Prostate gland (tissue), 2 donors: ENCODE measurements at regions not wholly inside any gene's neighbourhood (a gene's known extent, or its start where the extent isn't known, plus 50 kb on each side); places are given as distances from the start of the nearest gene placed in this dataset.

Experiments
- DNase-seq: peaks from one replicate; pipeline ENCODE4 v3.0.0-alpha.2; 2019; ENCODE audit warnings: low spot score
- H3K27ac ChIP-seq, 2 donors: fragments of 200-600 bp; sonication (generic); 2 replicates each; pipeline ENCODE4 v1.5.1; 2017 to 2019
- H3K27me3 ChIP-seq: fragments of 200-600 bp; sonication (generic); replicated peaks from 2 replicates; pipeline ENCODE4 v1.5.1; 2019; ENCODE audit not compliant: insufficient read depth
- H3K36me3 ChIP-seq, 2 donors: fragments of 200-600 bp; sonication (generic); 1 replicate in 1 of 2; 2 replicates in 1 of 2; pipeline versions ENCODE4 v1.5.1 to v1.8.1; 2017 to 2019
- H3K4me1 ChIP-seq: fragments of 200-600 bp; sonication (generic); replicated peaks from 2 replicates; pipeline ENCODE4 v1.5.1; 2019
- H3K4me3 ChIP-seq, 2 donors: fragments of 200-600 bp; sonication (generic); 2 replicates each; pipeline ENCODE4 v1.5.1; 2017 to 2019
- H3K9me3 ChIP-seq: fragments of 200-600 bp; sonication (generic); 2 replicates; pipeline ENCODE4 v1.5.1; 2017
- CTCF ChIP-seq, 4 experiments: fragments of 200-600 bp in 2 of 4; fragments of 450-650 bp in 2 of 4; sonication (generic) in 2 of 4; IDR thresholded peaks; 1 replicate in 3 of 4; 2 replicates in 1 of 4; pipeline ENCODE4 v1.5.1; 2016 to 2019; ENCODE audit warnings: antibody characterized with exemption in 4 of 4, mild to moderate bottlenecking in 2 of 4, moderate library complexity in 2 of 4
- POLR2A ChIP-seq: fragments of 450-650 bp; IDR thresholded peaks from one replicate; pipeline ENCODE4 v1.6.1; 2016; ENCODE audit warnings: antibody characterized with exemption, mild to moderate bottlenecking
- POLR2AphosphoS5 ChIP-seq: sonication (generic); formaldehyde crosslinking; IDR thresholded peaks from one replicate; pipeline ENCODE4 v1.6.1; 2017; ENCODE audit warnings: antibody characterized with exemption
- WGBS: methylation state at CpG from one replicate; pipeline ENCODE4 v1.1.5; 2018; 5-methylcytosine and 5-hydroxymethylcytosine counted together
- intact Hi-C: fragments of 100-400 bp; cut with DNase I; formaldehyde crosslinking; loops from one replicate; pipeline ENCODE4 v1.14.2; 2022

- Histone ChIP-seq H3K4me3 (no peak overlapping the region), H3K4me1 (no peaks in the 10 kb centered on the region), H3K36me3 (no peaks in the 10 kb centered on the region), H3K9me3 (no peaks in the 10 kb centered on the region), H3K27ac (no peak overlapping the region), H3K27me3 (no peaks in the 10 kb centered on the region)
- TF ChIP-seq CTCF (IDR thresholded peaks at IDR 0.05), result no peak
- TF ChIP-seq POLR2AphosphoS5, result no peak
- TF ChIP-seq POLR2A, result no peak
- DNase-seq, result no peak
- intact Hi-C loops, result no loop called here
- WGBS, result 94% methylated on average over 10 of the region's 10 CpGs
These were observed 387.0 kb downstream of the SHANK2 start for GRCh38 chr11:70865356-70865755.

- Histone ChIP-seq H3K27ac (no peak overlapping the region), H3K4me3 (no peak overlapping the region), H3K9me3 (no peaks in the 10 kb centered on the region), H3K27me3 (no peaks in the 10 kb centered on the region), H3K36me3 (no peaks in the 10 kb centered on the region), H3K4me1 (no peaks in the 10 kb centered on the region)
- WGBS, result 87% methylated on average over 9 of the region's 9 CpGs
- no peak for DNase-seq
- TF ChIP-seq CTCF (IDR thresholded peaks at IDR 0.05) (no peak), POLR2AphosphoS5 (no peak), POLR2A (no peak)
- intact Hi-C loops, result no loop called here
These were observed 385.5 kb downstream of the SHANK2 start for GRCh38 chr11:70866834-70867233.

- no peak overlapping the region for H3K27ac ChIP-seq
- no peak overlapping the region for H3K4me3 ChIP-seq
- 81% methylated on average over 23 of the region's 25 CpGs for WGBS
- no peaks in the 10 kb centered on the region for H3K9me3 ChIP-seq
- no peaks in the 10 kb centered on the region for H3K36me3 ChIP-seq
- TF ChIP-seq POLR2A (no peak), CTCF (IDR thresholded peaks at IDR 0.05) (no peak)
- H3K27me3 ChIP-seq, result no peaks in the 10 kb centered on the region
- H3K4me1 ChIP-seq, result no peaks in the 10 kb centered on the region
- no peak for DNase-seq
- intact Hi-C loops, result no loop called here
These were observed 384.9 kb downstream of the SHANK2 start for GRCh38 chr11:70867281-70868047.

GRCh38 chr11:70868341-70868885 is 384.0 kb downstream of the SHANK2 start:
- 86% methylated on average over 8 of the region's 8 CpGs for WGBS

More at GRCh38 chr11:70868341-70868885, 384.0 kb downstream of the SHANK2 start:
- Histone ChIP-seq H3K27me3 (no peaks in the 10 kb centered on the region), H3K27ac (no peak overlapping the region), H3K36me3 (no peaks in the 10 kb centered on the region), H3K9me3 (no peaks in the 10 kb centered on the region), H3K4me1 (no peaks in the 10 kb centered on the region), H3K4me3 (no peak overlapping the region)
- intact Hi-C loops, result no loop called here
- TF ChIP-seq POLR2AphosphoS5 (no peak), POLR2A (no peak), CTCF (IDR thresholded peaks at IDR 0.05) (no peak)
- no peak for DNase-seq
